HuH-7 (cell line): ENCODE measurements at regions not wholly inside any gene's neighbourhood (a gene's known extent, or its start where the extent isn't known, plus 50 kb on each side); places are given as distances from the start of the nearest gene placed in this dataset.
A peak's percentile ranks its signal among the peaks of the same experiment; 100 is the strongest.
"Not testable (repeated sequence)": the region's sequence is repeated elsewhere in the genome, so short reads cannot be mapped to it uniquely, and the experiment has no call there.

ENCODE experiments used
- DNase-seq: peaks from one replicate; pipeline ENCODE4 v3.0.0; 2011; ENCODE audit warnings: low spot score

DNA sequence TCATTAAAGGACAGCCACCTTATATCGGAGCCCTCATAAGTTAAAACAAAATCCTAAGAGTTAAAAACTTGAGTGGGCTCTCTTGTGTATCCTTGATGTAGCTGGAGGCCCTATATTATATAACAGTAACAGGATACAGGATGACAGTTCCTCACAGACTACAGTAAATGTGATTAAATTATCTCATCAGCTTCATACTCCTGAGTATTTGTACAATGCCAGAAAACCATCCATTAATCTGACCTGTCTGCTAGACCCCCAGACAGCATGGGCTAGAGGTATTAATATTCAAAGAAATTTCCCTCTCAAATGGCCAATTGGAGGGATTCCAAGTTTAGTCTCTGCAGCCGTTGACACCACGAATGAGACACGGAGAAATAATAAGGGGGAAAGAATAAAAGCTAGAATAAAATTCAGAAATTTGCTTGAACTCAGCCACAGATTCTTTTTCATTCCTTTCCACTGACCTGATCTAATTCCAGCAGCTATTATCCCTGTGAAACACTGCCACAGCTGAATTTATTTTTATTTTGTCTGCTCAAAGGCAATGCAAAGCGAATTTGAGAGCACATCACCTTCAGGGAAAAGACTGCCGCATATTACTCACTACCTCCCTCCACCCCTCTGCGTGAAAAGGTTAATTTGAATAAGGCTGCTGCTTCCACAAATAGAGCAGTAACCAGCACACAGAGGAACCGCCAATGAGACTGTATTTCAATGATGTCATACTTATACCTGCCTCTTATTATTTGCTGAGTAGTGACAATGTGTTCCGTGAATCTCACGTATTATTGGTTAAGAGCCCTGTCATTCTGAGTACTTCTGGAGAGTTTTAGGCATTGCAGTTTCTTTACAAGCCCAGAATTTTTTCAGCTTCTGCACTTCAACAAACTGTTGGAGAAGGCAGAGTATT, 155.9 kb upstream of the KLF12 start:
- DNase-seq, result no peak

DNA sequence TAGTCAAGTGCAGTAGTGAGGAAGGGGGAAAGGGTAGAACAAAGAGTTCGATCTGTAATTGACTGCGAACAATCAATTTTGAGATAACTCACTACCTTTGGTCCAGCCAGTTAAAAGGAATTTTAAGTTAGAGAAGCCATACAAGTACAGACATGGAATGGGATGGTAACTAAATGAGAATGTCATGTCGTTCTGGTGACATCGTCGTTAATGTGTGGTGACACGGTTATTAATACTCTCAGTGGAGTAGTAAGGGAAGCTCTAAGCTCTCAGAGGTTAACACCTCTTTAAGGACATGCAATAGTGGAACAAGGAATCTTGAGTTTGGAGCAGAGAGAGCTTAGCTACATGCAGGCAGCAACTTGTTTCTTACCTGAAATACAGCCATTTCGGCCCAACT, 154.9 kb upstream of the KLF12 start:
- DNase-seq, result no peak

DNA sequence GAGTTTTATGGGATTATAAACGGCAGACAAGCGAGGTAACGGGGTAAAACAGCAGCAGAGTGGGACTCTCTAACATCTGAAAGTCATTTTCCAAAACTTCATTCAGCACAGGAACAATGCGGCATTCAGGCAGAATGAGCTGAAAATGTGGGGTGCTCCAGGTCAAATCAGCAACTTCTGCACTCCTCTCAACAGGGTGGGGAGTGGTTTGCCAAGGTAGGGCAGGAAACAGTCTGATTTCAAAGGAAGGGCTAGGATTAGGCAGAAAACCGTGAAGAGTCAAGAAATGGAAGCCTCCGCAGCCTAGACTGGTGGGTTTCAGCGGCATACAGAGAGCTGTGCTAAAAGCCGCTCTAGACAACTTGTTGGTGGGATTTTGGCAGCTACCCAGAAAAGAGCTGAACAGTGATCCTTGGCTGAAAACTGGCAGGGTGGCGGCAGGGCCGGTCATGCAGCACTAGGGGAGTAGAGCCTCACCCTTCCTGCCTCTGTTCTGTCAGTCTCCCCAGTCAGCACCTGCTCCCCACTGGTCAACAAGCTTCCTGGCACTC, 154.2 kb upstream of the KLF12 start:
- DNase-seq, result no peak

DNA sequence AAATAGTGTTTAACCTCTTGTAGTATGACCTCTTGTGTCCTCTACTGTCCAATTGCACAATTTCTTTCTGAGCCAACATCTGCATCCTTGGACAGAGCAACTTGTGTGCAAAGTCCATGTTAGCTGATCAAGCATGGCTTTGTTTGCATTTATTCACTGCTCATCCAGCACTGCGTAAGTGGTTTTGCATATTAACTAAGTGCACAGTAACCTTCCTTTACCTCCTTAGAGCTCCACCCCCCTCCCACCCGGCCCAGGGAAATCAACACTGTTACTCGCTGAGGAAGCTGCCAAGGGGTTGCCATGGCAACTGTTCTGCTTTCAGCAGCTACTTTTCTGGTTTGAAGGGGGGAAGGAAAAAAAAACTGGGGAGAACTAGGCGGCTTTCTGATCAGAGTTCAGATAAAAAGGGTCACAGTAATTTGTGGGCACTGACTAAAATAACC, 153.5 kb upstream of the KLF12 start:
- peak; percentile 28 for DNase-seq

DNA sequence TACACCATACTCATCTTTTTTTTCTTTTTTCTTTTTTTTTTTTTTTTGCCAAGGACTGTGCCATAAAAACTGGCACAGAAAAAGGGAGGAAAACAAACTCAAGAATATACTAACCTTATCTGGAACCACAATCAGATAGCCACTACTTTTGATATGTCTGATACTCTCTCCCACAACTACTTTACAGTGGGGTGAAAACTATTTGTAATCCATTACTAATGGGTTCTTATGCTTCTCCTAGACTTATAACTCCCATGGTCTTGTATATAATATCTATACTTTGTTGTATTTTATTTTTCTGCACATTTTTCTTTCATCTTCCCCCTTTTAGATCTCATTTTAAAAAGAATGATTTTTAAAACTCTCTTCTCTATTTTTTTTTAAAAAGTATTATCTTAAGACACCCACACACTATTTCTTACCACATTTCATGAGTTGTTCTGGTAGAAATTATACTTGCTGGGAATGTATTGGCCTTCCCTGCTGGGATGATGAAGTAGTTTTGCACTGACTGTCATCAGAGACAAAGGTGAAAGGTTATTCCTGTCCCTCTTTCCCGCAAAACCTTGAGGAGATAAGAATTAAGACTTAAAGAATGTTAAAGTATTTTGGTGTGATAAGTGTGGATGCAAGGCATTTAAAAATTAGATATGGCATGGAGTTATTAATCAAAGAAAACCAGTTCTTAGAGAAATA, 146.7 kb upstream of the KLF12 start:
- DNase-seq, result no peak

DNA sequence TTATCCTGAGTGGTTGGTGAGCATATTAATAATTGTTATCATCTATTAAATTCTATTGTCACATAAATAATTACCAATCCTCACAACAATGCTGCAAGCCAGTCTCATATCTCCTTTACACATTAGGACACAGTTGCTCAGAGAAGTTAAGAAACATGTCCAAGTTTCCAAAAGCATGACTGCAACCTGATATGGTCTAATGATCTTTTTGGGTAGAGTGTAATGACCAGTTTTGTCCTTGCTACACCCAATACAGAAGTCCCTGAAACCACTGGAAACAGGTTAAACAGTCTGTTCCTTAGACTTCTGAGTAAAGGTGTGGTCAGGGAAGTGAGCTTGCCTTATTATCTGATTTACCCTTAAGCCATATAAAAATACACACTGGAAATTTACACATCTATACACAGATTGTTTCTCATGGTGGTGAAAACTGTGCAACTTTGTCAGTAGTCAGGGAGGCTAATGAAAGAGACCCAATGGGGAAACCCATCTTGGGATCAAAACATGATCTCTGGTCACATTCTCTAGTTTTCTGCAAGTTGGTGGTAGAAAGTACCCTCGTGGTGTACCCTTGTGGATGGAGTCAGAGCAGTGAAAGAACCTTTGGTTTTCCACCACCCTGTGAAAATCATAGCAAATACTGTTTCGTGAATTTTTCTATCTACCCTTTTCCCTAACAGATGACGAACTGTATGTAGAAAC, 146.0 kb upstream of the KLF12 start:
- no peak for DNase-seq

DNA sequence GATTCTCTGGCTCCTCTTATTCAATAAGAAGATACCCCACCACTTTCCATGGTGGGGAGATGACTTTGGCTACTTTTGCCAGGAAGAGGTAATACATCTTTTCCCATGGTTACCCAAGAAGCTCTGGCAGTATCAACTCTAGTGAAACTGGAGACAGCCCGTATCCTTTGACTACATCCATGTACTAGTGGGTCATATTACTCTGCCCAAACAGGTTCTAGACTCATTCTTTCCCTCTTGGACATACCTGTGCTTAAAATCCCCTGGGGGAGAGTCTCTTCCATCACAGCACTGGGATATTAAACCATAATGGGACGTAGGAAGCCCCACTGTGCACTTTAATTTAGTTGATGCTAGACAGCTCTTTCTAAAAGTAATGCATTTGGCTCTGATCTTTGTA, 144.7 kb upstream of the KLF12 start:
- no peak for DNase-seq

DNA sequence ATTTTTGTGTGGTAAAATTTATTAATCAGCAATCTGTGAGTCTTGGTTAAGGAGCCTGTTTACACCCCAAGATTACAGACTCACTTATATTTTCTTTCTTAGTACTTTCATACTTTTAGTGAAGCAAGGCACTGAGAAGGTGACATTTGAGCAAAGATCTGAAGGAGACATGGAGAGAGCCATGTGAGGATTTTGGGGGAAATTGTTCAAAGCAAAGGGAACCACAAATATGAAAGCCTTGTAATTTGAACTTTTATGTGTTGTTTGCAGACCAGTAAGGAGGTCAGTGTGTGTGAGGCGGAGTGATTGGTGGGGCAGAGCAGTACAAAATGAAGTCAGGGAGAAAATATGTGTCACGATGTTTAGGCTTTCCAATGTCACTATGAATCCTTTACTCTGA, 140.7 kb upstream of the KLF12 start:
- DNase-seq, result no peak

DNA sequence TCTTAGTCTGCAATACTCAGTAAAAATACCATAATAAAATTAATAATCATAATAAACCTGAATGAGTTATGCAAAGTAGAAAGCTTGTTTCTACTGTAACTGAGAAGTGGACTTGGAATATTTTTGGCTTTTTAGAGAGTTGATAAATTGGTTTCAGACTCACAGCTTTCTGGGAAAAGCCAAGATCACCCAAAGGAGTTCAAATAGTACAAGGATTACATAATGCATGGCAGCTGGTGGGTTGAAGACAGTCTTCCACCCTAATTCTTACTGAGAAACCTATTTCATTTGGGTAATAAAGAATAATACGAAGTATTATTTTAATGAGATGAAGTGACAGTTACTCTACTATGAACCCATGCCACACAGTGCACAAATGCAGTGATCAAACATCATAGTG, 139.4 kb upstream of the KLF12 start:
- DNase-seq, result no peak

DNA sequence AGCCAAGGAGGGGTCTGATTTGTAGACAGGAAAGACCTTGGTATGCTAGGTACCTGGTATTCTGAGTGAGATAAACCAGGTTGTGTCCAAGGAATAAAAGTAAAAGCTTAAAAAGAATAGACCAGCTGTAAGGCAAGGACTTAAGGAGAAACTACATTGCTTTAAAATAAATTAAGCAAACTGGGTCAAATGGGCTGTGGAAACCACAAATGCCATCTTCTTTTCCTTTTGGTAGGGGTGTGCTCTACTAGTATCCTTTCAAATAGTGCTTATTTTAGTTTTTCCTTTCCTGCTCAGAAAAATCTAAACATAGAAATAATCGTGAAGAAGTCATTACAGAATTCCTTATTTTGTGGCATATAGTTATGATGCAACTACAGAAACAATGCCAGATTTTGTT, 138.6 kb upstream of the KLF12 start:
- DNase-seq, result no peak

DNA sequence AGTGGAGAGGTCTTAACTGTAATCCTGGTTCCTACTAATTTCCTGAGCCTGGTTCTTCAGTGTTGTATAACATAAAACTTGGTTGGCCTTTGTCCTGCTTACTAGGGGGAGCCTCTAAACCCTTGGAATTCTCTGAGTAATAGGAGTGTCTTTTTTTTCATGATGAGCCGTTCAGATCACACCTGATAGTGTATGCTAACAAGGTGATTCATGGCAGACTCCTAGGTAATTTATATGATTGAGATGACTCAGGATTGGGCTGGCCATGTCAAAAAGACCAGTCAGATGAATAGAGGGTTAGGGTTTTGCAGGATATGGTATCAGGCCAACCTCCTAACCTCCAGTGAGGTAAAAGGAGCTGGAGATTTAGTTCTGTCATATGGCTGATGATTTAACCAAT, 135.8 kb upstream of the KLF12 start:
- DNase-seq, result no peak

DNA sequence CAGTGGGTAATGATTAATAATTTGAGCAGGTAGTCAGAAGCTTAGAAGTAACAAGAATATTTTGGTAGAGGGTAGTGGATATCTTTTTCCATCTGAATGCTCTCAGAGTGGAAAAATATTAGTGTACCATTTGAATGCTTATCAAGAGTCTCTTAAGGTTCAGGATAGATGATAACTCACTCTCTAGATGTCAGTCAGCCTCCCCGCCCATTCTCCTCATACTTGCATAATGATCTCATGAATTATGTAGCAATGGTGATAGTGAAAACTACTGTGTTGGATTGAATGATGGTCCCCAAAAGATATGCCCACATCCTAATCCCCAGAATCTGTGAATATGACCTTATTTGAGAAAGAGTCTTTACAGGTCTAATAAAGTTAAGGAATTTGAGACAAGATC, 132.7 kb upstream of the KLF12 start:
- no peak for DNase-seq

DNA sequence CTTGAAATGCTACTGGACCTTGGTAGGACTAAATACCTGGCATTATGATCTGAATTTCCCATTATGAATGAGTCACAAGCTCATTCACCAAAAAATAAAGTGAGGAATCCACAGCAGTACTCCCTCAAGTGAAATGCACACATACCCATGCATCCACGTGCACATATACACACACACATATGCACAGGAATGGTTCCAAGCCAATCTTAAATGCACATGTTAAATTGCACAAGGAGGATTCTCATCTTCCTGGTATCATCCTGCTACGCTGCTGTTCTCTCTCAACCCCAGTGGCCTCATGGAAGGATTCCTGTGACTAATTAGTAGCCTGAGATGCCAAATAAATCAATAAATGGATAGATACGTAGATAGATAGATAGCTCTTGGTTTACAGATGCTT, 132.1 kb upstream of the KLF12 start:
- no peak for DNase-seq

DNA sequence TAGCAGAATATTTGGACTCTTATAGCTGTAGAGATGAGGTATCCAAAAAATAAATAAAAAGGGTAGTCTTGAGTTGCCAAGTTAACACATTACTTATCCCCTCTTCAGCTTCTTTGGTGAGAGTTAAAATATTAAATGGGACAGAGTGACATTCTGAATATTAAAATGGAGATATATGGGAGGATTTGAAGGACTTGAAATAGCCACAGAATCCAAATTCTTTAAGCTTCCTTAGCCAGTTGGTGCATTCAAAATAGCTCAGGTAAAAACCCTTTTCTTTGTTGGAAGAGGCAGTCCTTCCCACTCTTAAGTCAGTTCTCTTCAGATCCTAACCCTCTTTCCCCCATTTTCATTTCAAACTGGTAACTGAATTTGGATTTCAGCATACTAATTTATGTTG, 130.1 kb upstream of the KLF12 start:
- no peak for DNase-seq

DNA sequence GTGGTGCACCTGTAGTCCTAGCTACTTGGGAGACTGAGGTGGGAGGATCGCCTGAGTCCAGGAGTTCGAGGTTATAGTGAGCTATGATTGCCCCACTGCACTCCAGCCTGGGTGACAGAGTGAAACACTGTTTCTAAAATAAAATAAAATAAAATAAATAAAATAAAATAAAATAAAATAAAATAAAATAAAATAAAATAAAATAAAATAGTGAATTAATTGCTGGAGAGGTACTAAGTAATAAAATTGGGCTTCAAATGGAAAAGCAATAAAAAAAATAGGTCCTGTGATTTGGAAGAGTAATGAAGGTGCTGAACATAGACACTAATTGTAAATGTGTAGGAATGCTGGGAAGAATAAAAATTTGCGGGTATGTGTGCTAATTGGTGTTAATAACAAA, 126.2 kb upstream of the KLF12 start:
- not testable (repeated sequence) for DNase-seq

DNA sequence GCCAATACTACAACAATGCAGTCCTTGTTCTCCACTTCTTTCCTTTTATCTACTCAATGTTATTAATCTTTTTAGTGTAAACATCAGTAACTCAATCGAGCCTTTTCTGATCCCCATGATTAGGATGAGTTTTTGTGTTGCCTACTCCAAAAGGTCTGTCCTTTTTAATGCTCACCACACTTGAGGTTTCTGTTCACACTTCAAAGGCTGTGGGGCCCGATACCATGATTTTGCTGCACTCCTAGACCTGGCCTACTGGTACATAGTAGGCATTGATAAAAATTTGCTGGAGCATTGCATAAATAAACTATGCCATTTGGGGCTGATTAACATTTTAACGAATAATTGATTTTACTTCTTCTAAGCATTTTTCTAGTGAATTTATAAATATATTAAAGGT, 125.4 kb upstream of the KLF12 start:
- DNase-seq, result no peak

DNA sequence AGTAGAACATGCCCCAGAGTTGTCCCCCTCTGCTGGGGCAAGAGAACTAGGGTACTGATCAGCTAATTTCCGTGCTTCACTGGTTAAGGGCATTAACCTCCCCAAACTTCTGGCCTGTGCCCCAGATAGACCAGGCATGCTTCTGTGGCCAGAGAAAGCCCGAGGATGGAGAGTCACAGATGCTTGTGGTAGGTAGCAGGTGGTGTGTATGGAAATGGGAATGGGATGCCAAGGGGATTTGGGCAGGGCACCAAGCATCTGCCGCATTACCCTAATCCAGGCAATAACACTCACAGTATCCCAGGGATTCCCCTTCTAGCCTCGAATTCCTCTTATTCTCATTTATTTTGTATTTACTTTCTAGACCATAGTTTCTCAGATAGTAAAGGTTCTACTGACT, 124.8 kb upstream of the KLF12 start:
- no peak for DNase-seq

DNA sequence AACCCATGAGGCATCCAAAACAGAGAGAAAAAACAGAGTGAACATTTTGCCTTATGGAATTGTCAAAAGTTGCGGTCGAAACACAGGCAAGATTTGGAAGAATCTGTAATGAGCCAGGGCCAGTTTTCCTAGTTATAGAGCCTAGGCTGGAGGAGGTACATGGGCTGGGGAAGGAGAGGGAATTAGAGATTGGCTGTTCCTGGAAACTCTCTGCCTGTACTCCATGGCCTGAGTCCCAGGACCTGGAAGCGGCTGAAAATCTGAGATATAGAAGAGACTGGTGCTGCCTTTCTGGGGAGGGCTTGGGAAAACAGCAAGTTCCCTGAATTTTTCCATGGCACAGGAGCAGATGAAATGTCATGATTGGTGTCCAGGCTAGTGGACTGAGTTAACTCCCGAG, 122.8 kb upstream of the KLF12 start:
- no peak for DNase-seq

DNA sequence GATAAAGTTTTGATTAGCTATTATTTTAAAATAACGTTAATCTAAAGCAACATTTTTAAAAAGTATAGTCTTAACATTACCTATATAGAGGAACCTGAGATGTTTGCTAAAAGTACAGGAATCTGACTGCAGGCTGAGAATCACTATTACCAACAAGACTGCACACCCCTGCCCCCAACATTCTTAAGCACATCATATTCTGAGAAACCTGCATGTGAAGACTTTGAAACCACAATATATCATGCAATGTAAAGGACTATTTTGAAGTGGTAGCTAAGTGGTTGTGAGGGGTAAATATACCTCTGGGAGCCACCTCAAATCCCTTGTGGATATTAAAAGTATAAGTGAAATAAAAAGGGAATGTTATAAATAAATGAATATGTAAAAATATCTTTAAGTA, 119.0 kb upstream of the KLF12 start:
- no peak for DNase-seq

DNA sequence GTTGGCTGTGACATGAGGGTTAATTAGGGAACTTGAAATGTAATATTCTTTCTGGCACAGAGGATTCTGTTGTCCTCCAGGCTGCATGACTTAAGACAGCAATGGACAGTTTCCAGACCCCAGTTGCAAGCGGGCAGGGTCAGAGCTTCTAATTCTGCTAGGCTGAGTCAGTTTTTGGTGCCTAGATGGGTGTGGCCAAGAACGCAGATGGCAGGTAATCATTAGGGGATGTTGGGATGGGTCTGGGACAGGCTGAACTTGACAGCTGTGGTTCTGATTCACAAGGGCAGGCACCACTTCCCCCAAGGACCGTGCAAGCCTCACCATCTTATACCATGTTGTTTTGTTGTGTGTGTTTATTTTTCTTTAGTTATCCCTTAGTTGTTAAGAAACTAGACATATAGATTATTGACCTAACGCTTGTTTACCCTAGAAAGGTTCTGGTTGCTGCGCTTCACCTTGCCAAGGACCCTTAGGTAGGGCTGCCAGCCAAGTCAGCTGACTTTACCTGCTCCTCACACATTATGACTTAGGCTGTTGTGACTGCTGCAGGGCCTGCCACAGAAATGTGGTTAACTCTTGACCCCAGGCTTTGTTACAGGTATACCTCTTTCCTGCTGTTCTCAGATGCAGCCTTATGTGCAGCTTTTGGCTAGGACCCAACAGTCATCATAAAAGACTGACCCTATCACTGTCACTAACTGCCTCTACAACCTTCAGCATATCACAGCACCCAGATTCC, 117.7 kb upstream of the KLF12 start:
- DNase-seq, result no peak

DNA sequence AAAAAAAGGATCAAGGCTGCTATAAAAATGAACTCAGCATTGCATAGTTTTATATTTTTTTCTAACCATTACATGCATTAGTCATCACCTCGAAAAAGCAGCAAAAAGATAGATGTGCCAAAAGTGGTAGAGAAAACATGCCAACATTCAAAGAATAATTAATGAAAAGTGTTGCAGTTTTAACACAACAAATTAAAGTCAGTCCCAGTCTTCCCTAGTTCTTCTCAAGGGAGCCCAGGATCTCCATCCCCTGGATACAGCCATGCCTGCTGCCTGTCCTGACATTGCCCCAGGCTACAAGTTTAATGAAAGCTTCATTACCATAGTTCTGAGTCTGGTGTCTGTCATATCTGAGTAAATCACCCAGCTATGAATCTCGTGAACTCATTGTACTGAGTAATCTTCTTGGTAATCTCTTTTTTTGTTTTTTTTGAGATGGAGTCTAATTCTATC, 116.6 kb upstream of the KLF12 start:
- no peak for DNase-seq

DNA sequence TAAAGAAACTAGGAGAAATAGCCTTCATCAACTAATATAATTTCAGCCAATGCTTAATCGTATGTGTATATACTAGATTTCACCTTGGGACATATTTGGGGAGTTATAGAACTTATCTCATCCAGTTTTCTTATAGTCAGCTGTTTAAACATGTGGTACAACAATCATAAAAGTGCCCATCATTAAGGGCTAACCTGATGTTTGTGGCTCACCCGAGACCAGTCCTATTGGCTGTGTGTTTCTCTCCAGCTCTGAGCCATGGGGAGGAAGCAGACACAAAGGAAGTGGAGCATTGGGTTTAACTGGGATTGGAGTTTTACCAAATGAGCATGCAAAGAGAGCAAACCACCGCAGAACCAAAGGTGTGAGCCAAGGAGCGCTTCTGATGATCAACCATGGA, 114.3 kb upstream of the KLF12 start:
- no peak for DNase-seq
